ENCODE measurements at regions not wholly inside any gene's neighbourhood (a gene's known extent, or its start where the extent isn't known, plus 50 kb on each side); places are given as distances from the start of the nearest gene placed in this dataset.

DNA sequence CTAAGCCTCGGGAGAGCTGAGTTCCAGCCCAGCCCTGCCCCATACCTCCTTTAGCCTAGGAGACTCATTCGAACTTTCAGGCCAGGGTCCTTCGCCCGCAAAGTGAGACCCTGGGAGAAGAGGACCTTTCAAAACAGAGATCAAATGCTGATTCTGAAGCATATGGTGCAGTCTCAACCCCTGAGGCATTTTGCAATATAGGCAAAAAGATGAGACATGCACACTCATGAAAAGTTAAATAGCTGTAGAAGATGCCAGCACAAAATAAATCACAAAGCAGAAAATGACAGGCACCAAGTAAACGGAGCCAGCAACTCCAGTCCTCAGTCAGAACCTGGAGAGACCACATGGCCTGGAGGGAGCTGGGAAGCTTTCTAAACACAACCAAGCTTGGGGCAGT lies 542.7 kb upstream of the RAB6C start:
- H3K9ac ChIP-seq: no peak overlapping the region
- H2AFZ ChIP-seq (ENCODE audit: low read depth): no peak overlapping the region
- H3K27me3 ChIP-seq (ENCODE audit: insufficient read depth): no peaks in the 10 kb centered on the region
- POLR2A ChIA-PET: no interaction called here
- WGBS (ENCODE audit: low lambda C conversion rate): 21% methylated on average over 5 of the region's 5 CpGs
- H3F3A ChIP-seq (replicated peaks; ENCODE audit: insufficient read depth): no peaks in the 10 kb centered on the region
- no peak overlapping the region for H3K4me2 ChIP-seq
- H3K36me3 ChIP-seq (replicated peaks in 1 of 2; ENCODE audit: control insufficient read depth in 1 of 2, insufficient read depth in 2 of 2, low read length in 1 of 2): no peaks in the 10 kb centered on the region
- DNase-seq: no peak
- no peaks in the 10 kb centered on the region for H4K20me1 ChIP-seq (ENCODE audit: insufficient read depth)
- TF ChIP-seq MEF2A (IDR thresholded peaks at IDR 0.05; ENCODE audit: borderline replicate concordance, low read depth) (no peak), TCF12 (IDR thresholded peaks at IDR 0.05) (no peak), ZBTB33 (IDR thresholded peaks at IDR 0.05; ENCODE audit: borderline replicate concordance, low read depth) (no peak), FOXM1 (IDR thresholded peaks at IDR 0.05; ENCODE audit: low read depth) (no peak), ELF1 (IDR thresholded peaks at IDR 0.05) (no peak), RAD21 (IDR thresholded peaks at IDR 0.05; ENCODE audit: low read length) (no peak), TAF1 (IDR thresholded peaks at IDR 0.05; ENCODE audit: borderline replicate concordance, low read depth, low read length) (no peak), FOSL2 (IDR thresholded peaks at IDR 0.05; ENCODE audit: borderline replicate concordance, low read depth) (no peak), PBX3 (IDR thresholded peaks at IDR 0.05) (no peak)
- TF ChIP-seq, protein P1, sequence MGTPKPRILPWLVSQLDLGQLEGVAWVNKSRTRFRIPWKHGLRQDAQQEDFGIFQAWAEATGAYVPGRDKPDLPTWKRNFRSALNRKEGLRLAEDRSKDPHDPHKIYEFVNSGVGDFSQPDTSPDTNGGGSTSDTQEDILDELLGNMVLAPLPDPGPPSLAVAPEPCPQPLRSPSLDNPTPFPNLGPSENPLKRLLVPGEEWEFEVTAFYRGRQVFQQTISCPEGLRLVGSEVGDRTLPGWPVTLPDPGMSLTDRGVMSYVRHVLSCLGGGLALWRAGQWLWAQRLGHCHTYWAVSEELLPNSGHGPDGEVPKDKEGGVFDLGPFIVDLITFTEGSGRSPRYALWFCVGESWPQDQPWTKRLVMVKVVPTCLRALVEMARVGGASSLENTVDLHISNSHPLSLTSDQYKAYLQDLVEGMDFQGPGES (IDR thresholded peaks at IDR 0.05; ENCODE audit: low read depth, low read length): no peak
- H3K4me3 ChIP-seq (ENCODE audit: low read depth in 2 of 2, low read length in 1 of 2): no peak overlapping the region
- no peaks in the 10 kb centered on the region for H3K9me2 ChIP-seq
- H3K27ac ChIP-seq (ENCODE audit: low read depth in 2 of 2, low read length in 1 of 2): no peak overlapping the region
- H3K79me2 ChIP-seq (ENCODE audit: insufficient read depth): no peaks in the 10 kb centered on the region
- CTCF ChIA-PET: no interaction called here
- peaks cover 0 to 25% of the 10 kb centered on the region in 2 experiments; a peak in 1 of 4 replicates for H3K4me1 ChIP-seq (ENCODE audit: control insufficient read depth in 1 of 2, insufficient read depth in 2 of 2, low read depth in 1 of 2, low read length in 1 of 2)
- no peaks in the 10 kb centered on the region for H3K9me3 ChIP-seq

GRCh38 chr2:129437725-129438124 lies 541.7 kb upstream of the RAB6C start:
- H3F3A ChIP-seq (replicated peaks; ENCODE audit: insufficient read depth): no peaks in the 10 kb centered on the region
- no peaks in the 10 kb centered on the region for H3K79me2 ChIP-seq (ENCODE audit: insufficient read depth)
- no peaks in the 10 kb centered on the region for H3K27me3 ChIP-seq (ENCODE audit: insufficient read depth)
- DNase-seq: no peak
- WGBS (ENCODE audit: low lambda C conversion rate): 22% methylated on average over 2 of the region's 3 CpGs
- H3K4me1 ChIP-seq (ENCODE audit: control insufficient read depth in 1 of 2, insufficient read depth in 2 of 2, low read depth in 1 of 2, low read length in 1 of 2): peaks cover 0 to 25% of the 10 kb centered on the region in 2 experiments; a peak in 1 of 4 replicates
- no peak overlapping the region for H3K4me3 ChIP-seq (ENCODE audit: low read depth in 2 of 2, low read length in 1 of 2)
- ChIA-PET CTCF (no interaction called here), POLR2A (no interaction called here)
- H3K9me3 ChIP-seq: no peaks in the 10 kb centered on the region
- H4K20me1 ChIP-seq (ENCODE audit: insufficient read depth): no peaks in the 10 kb centered on the region
- TF ChIP-seq, protein P2, sequence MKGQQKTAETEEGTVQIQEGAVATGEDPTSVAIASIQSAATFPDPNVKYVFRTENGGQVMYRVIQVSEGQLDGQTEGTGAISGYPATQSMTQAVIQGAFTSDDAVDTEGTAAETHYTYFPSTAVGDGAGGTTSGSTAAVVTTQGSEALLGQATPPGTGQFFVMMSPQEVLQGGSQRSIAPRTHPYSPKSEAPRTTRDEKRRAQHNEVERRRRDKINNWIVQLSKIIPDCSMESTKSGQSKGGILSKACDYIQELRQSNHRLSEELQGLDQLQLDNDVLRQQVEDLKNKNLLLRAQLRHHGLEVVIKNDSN (IDR thresholded peaks at IDR 0.05; ENCODE audit: borderline replicate concordance, low read depth): no peak
- TF ChIP-seq FOSL2 (IDR thresholded peaks at IDR 0.05; ENCODE audit: borderline replicate concordance, low read depth) (no peak), TAF1 (IDR thresholded peaks at IDR 0.05; ENCODE audit: borderline replicate concordance, low read depth, low read length) (no peak), ZBTB33 (IDR thresholded peaks at IDR 0.05; ENCODE audit: borderline replicate concordance, low read depth) (no peak), FOXM1 (IDR thresholded peaks at IDR 0.05; ENCODE audit: low read depth) (no peak), SMC3 (IDR thresholded peaks at IDR 0.05; ENCODE audit: low read depth, low read length) (no peak), TCF12 (IDR thresholded peaks at IDR 0.05) (no peak), NRF1 (IDR thresholded peaks at IDR 0.05; ENCODE audit: low read depth, low read length) (no peak), MEF2A (IDR thresholded peaks at IDR 0.05; ENCODE audit: borderline replicate concordance, low read depth) (no peak), MXI1 (IDR thresholded peaks at IDR 0.05; ENCODE audit: low read depth, low read length) (no peak), GATA2 (CRISPR knock-in tag; IDR thresholded peaks at IDR 0.05) (no peak), RXRA (IDR thresholded peaks at IDR 0.05; ENCODE audit: borderline replicate concordance, low read depth) (no peak), CHD2 (IDR thresholded peaks at IDR 0.05; ENCODE audit: low read length, partially characterized antibody) (no peak)
- H3K36me3 ChIP-seq (replicated peaks in 1 of 2; ENCODE audit: control insufficient read depth in 1 of 2, insufficient read depth in 2 of 2, low read length in 1 of 2): no peaks in the 10 kb centered on the region
- H3K4me2 ChIP-seq: no peak overlapping the region
- H2AFZ ChIP-seq (ENCODE audit: low read depth): no peak overlapping the region
- H3K27ac ChIP-seq (ENCODE audit: low read depth in 2 of 2, low read length in 1 of 2): no peak overlapping the region
- H3K9me2 ChIP-seq: no peaks in the 10 kb centered on the region
- H3K9ac ChIP-seq: no peak overlapping the region

Data from SK-N-SH (cell line).